HG03175 (cell line): ENCODE measurements at regions not wholly inside any gene's neighbourhood (a gene's known extent, or its start where the extent isn't known, plus 50 kb on each side); places are given as distances from the start of the nearest gene placed in this dataset.
"Not testable (repeated sequence)": the region's sequence is repeated elsewhere in the genome, so short reads cannot be mapped to it uniquely, and the experiment has no call there.

ENCODE experiments used
- ATAC-seq: cut with Tn5 transposase; IDR thresholded peaks from one replicate; pipeline ENCODE4 v1.9.1; 2021; ENCODE audit warnings: mild to moderate bottlenecking, moderate library complexity; ENCODE audit not compliant: unreplicated experiment

GRCh38 chr2:143890798-143891197, 629.1 kb downstream of the ZEB2 start:
- ATAC-seq: no peak

- ATAC-seq: no peak
These were observed 630.7 kb downstream of the ZEB2 start for GRCh38 chr2:143889216-143889615.

GRCh38 chr2:143885461-143885860, 634.5 kb downstream of the ZEB2 start:
- ATAC-seq: no peak

- no peak for ATAC-seq
These were observed 638.7 kb downstream of the ZEB2 start for GRCh38 chr2:143881246-143881645.

GRCh38 chr2:143877876-143878530, 641.9 kb downstream of the ZEB2 start:
- no peak for ATAC-seq

GRCh38 chr2:143877056-143877455, 642.9 kb downstream of the ZEB2 start:
- no peak for ATAC-seq

DNA sequence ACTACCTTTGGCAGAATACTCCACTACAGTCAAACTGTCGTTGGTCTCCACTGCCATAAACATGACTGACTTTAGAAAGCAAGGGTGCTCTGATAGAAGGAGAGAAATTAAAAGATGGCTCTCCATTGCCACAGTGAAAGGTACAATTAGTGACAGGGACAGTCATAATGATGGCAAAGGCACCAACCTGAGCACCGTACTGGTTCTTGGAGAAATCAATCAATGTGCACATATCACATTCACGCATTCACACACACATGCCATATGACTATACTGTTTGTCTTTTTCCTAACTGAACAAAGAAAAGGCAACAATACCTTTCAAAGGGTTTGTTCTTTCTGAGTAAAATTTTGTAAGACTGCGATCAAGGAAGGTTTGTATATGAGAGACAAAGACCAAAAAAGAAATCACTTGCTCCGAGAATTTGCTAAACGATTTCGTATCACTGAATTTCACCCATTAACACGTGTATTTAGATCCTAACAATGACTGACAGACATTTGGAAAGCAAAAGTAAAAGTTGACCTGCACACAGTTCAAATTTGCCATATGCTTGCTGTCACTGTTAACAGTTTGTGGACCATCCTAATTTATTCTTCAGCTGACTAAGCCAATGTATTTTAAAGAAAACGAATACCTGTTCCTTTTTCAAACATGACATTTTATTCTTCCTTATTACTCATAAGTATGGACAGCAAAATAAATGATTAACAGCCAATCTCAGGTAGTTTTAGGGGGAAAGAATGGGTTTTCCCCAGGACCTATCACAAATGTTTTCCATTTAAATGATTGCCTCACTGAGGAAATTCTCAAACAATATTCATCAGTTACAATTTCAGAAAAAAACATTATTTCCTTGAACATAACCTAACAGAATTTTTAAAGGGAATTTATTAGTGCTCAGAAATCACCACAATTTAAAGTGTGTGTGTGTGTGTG, 644.4 kb downstream of the ZEB2 start:
- peak; percentile 41 for ATAC-seq

DNA sequence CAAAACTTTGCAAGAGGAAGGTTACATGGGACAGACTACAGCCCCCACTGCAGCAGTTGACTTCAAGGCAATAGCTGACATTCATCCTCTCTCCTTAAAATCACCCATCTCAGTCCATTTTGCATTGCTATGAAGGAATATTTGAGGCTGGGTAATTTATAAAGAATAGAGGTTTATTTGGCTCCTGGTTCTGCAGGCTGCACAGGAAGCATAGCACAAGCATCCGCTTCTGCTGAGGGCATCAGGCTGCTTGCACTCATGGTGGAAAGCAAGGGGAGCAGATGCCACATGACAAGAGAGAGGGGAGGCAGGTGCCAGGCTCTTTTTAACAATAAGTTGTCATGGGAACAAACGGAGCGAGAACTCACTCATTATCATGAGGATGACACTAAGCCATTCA, 646.0 kb downstream of the ZEB2 start:
- ATAC-seq: no peak

GRCh38 chr2:143870696-143871095, 649.2 kb downstream of the ZEB2 start:
- no peak for ATAC-seq

GRCh38 chr2:143856978-143857377, 662.9 kb downstream of the ZEB2 start:
- no peak for ATAC-seq

DNA sequence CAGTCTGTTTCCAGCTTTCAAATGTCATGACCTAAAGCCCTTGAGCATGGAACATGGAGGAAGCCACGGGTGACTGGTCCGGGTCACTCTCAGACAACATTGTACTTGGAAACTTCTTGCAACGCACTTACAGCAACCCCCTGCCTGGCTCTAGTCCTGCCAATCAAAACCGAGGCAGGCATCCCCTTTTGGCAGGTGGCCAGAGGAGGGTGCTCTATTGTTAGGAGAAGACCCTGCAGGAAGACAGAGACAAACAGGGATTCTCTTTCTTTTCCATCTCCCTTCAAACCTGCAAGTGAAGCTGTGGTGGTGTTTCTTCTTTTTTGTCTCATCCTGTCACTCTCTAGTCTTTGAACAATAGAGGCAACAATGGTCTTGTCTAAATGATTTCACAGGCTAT, 667.2 kb downstream of the ZEB2 start:
- ATAC-seq: no peak

- ATAC-seq: no peak
These were observed 669.8 kb downstream of the ZEB2 start for GRCh38 chr2:143850084-143850483.

DNA sequence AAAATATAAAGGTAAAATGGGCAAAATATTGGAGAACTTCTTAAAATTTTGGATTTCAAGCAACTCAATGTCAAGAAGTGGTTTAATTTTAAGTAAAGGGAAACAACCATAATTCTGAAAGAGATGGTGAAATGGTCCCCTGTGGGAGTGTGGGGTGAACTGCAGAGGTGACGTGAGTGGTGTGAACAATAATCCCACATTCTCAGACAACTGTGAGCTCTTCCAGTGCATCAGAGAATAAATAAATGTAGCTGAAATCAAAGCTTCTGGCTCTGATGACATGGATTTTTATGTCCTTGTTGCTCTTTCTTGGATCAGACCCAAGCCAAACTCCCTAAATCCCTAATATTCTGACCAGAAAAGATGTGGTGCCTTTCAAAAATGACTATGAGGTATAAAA, 672.7 kb downstream of the ZEB2 start:
- ATAC-seq: no peak

DNA sequence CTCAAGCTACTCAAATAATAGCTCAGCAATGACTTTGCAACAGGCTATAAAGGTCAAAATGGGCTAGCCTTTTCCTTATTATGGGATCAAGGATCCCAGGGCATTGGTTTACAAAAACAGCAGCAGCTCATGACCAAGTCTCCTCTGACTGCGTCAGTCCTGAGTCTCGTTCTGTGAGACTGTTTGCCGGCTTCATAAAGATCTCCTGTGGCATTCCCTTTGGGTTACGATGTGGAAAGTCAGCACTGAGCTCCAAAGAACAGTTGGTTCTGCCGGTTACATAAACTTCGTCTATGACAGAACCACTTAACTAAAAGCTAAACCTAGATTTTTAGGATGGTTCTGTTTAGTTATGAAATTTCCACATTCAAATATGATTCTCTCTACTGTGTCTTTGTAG, 674.9 kb downstream of the ZEB2 start:
- ATAC-seq: no peak

GRCh38 chr2:143843686-143844085, 676.2 kb downstream of the ZEB2 start:
- no peak for ATAC-seq

DNA sequence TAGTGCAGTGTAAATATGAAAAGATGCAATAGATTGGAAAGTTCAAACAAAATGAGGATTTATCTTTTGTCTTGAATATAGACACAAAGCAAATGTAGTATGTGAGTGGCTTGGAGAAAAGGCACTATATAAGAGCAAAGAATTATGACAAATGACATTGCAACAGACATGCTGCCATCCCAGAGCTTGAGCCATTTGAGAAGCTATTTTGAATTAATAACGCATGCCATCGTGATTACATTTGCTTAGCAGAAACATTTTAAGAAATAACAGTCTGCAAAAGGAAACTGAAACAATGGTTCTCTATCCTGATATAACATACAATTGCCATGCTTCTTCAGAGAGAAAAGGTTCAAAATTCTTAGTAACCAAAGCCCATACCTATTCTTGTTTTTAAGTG, 677.1 kb downstream of the ZEB2 start:
- no peak for ATAC-seq

GRCh38 chr2:143841935-143842334, 678.0 kb downstream of the ZEB2 start:
- ATAC-seq: no peak

DNA sequence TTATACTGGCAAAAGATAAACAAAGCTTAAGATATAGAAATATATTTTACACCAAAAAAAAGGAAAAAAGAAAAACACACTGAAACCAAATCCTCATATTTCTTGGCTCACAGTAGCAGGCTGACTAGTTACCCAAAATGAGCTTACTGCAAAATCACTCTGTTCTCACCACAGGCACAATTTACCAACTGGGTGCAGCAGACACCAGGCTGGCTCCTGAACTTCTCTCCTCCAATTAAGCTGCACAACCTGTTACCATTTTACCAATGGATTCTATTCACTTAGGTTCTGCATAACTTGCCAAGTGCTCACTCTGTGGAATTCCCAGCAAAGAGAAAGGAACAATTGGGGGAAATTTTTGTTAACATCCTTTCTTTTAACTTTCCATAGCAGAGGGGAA, 679.3 kb downstream of the ZEB2 start:
- ATAC-seq: no peak

GRCh38 chr2:143840194-143840593, 679.7 kb downstream of the ZEB2 start:
- no peak for ATAC-seq

GRCh38 chr2:143839456-143839855, 680.5 kb downstream of the ZEB2 start:
- no peak for ATAC-seq

- ATAC-seq: not testable (repeated sequence)
These were observed 682.9 kb downstream of the ZEB2 start for GRCh38 chr2:143837055-143837454.

- no peak for ATAC-seq
These were observed 684.4 kb downstream of the ZEB2 start for GRCh38 chr2:143835481-143835880.
